ENCODE measurements at regions not wholly inside any gene's neighbourhood (a gene's known extent, or its start where the extent isn't known, plus 50 kb on each side); places are given as distances from the start of the nearest gene placed in this dataset.

DNA sequence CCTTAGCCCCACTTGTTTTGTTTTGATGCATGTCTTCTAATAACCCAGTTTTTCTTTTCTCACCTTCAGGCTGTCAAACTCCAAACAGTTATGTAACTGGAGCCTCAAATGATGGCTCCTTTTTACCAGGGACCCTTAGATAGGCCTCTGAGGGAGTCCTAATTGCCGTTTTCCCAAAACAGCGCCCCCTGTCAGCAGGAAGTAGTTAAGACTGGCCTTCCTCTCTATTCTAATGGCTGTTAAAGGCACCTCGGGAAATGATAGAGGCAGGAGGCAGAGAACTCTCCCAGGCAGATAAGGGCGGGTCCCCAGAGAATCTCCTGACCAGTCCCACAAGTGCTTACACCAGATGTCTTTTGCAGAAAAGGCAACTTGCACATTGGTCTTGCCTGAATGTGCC, 123.2 kb downstream of the KCNS3 start:
- TF ChIP-seq, protein P1, sequence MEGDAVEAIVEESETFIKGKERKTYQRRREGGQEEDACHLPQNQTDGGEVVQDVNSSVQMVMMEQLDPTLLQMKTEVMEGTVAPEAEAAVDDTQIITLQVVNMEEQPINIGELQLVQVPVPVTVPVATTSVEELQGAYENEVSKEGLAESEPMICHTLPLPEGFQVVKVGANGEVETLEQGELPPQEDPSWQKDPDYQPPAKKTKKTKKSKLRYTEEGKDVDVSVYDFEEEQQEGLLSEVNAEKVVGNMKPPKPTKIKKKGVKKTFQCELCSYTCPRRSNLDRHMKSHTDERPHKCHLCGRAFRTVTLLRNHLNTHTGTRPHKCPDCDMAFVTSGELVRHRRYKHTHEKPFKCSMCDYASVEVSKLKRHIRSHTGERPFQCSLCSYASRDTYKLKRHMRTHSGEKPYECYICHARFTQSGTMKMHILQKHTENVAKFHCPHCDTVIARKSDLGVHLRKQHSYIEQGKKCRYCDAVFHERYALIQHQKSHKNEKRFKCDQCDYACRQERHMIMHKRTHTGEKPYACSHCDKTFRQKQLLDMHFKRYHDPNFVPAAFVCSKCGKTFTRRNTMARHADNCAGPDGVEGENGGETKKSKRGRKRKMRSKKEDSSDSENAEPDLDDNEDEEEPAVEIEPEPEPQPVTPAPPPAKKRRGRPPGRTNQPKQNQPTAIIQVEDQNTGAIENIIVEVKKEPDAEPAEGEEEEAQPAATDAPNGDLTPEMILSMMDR (IDR thresholded peaks at IDR 0.05) = no peak
- TF ChIP-seq POLR2A (IDR thresholded peaks at IDR 0.05) = no peak
